ENCODE measurements at regions not wholly inside any gene's neighbourhood (a gene's known extent, or its start where the extent isn't known, plus 50 kb on each side); places are given as distances from the start of the nearest gene placed in this dataset.

DNA sequence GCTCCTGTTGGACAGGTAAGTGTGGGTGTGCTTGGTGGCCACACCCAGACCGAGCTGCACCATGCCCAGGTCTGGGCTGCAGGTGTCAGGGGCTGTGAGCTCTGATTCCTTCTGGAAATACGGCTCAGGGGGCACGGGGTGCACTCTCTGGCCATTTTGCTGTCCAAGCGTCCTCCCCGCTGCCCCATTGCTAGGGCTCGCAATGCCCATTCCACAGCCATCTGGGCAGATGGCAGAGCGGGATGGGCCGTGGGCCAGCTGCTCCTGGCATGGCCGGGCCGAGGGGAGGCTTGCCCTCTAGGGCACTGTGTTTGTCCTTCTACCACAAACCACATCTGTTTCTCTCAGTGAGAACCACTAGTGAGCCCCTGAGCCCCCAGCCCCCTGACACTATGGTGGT lies 67.9 kb upstream of the RXRA start:
- no peak for DNase-seq (ENCODE audit: low read depth)
- no peak overlapping the region for H3K4me3 ChIP-seq (replicated peaks; ENCODE audit: low read depth, low read length)
- no peak for TF ChIP-seq CTCF (IDR thresholded peaks at IDR 0.05; ENCODE audit: low read length, missing control alignments)

DNA sequence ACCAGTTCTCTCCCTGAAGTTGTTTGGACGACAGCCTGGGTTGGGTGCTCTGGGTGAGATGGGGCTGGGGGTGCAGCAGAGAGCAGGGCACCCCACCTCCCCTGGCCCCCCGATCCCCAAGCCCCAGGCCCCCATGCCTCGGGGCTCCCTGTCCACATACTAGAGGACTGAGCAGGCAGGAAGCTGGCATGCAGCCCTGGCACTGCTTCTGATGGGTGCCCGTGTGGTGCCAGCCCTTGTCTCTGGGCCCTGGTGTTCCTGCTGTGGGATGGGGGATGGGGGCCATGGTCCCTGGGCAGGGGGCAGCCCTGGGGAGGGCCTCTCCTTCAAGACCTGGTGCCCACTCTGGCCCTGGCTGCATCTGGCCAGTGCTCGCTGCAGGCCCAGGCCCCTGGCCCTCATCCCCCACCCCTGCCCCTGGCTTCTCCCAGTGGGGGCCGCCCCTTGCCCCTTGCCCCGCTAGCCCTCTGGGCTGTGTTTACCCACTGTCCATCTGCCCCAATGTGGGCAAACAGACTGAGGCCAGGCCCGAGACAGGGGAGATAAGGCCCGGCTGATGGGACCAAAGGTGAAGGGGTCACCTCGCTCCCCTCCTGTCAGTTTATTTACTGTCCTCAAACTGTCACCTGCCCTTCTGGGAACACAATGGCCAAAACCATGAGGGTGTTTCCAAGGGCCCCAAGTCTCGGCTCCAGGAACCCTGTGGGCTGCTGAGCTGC lies 67.3 kb upstream of the RXRA start:
- no peak for TF ChIP-seq CTCF (IDR thresholded peaks at IDR 0.05; ENCODE audit: low read length, missing control alignments)
- no peak for DNase-seq (ENCODE audit: low read depth)
- no peak overlapping the region for H3K4me3 ChIP-seq (replicated peaks; ENCODE audit: low read depth, low read length)

GRCh38 chr9:134259708-134260107 lies 66.5 kb upstream of the RXRA start:
- H3K4me3 ChIP-seq (replicated peaks; ENCODE audit: low read depth, low read length): no peak overlapping the region
- TF ChIP-seq CTCF (IDR thresholded peaks at IDR 0.05; ENCODE audit: low read length, missing control alignments): no peak
- no peak for DNase-seq (ENCODE audit: low read depth)

- TF ChIP-seq CTCF (IDR thresholded peaks at IDR 0.05; ENCODE audit: low read length, missing control alignments): no peak
- no peak for DNase-seq (ENCODE audit: low read depth)
Observed at GRCh38 chr9:134260801-134261200, 65.5 kb upstream of the RXRA start.

GRCh38 chr9:134262035-134262434 lies 64.2 kb upstream of the RXRA start:
- no peak overlapping the region for H3K4me3 ChIP-seq (replicated peaks; ENCODE audit: low read depth, low read length)
- DNase-seq (ENCODE audit: low read depth): no peak
- TF ChIP-seq CTCF (IDR thresholded peaks at IDR 0.05; ENCODE audit: low read length, missing control alignments): no peak

More at GRCh38 chr9:134260801-134261200, 65.5 kb upstream of the RXRA start:
- H3K4me3 ChIP-seq (replicated peaks; ENCODE audit: low read depth, low read length): no peak overlapping the region

DNA sequence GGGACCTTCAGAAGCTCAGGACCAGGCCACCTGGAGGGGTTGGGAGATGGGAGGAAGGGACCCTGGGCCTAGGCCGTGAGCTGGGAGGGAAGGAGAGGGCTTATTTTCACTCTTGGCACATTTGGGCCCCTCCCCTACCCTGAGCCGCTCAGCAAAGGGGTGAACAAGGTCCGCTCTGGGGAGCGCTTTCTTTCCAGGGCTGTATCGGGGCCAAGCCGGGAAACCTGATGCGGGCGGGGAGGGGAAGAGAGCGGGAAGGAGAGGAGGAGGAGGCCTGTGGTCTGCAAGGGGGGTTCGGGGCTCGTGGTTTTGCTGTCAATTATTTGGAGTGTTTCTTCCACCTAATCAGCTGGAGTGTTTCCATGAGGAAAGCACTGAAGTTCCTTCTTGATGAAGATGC lies 62.7 kb upstream of the RXRA start:
- H3K4me3 ChIP-seq (replicated peaks; ENCODE audit: low read depth, low read length): no peak overlapping the region
- no peak for TF ChIP-seq CTCF (IDR thresholded peaks at IDR 0.05; ENCODE audit: low read length, missing control alignments)
- no peak for DNase-seq (ENCODE audit: low read depth)

DNA sequence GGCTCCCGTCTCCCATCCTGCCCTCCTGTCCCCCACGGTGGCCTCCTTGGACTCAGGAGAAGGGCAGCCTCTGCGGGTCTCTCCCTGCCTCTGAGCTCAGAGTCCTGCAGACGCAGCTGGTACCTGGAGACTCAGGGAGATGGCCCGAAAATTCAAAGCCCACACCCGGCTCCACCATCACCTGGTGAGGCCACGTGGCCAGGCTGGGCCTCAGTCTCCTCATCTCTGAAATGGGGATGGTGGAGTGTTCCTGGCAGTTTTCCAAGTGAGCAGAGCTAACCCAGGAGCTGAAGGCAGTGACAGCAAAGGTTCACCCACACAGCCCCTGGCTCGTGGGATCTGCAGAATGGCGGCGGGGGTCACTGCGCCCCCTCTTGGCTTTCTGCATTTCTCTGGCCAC lies 62.1 kb upstream of the RXRA start:
- DNase-seq (ENCODE audit: low read depth): no peak
- no peak for TF ChIP-seq CTCF (IDR thresholded peaks at IDR 0.05; ENCODE audit: low read length, missing control alignments)
- no peak overlapping the region for H3K4me3 ChIP-seq (replicated peaks; ENCODE audit: low read depth, low read length)

Measured in fibroblast of pulmonary artery (primary cell).